ENCODE measurements at regions not wholly inside any gene's neighbourhood (a gene's known extent, or its start where the extent isn't known, plus 50 kb on each side); places are given as distances from the start of the nearest gene placed in this dataset.

DNA sequence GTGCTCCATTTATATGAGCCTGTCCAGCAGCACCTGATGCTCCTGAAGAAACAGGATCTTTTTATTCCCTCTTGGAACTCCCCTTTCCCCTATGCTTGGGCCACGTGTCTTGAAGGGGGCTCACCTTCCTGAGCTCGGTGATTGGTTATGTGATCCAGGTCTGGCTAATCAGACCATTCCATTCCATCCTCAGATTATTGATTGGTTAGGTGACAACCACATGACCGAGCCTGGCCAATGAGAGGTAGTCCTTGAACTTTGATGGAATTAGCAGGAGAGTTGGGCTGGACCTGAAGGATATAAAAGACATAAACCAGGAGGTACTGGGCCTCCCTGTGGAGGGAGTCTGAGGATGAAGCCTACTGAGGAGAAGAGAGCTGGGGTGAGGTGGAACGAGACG, 216.6 kb upstream of the LHX5 start:
- no peak for TF ChIP-seq POLR2A (IDR thresholded peaks at IDR 0.05)
- TF ChIP-seq, protein P1, sequence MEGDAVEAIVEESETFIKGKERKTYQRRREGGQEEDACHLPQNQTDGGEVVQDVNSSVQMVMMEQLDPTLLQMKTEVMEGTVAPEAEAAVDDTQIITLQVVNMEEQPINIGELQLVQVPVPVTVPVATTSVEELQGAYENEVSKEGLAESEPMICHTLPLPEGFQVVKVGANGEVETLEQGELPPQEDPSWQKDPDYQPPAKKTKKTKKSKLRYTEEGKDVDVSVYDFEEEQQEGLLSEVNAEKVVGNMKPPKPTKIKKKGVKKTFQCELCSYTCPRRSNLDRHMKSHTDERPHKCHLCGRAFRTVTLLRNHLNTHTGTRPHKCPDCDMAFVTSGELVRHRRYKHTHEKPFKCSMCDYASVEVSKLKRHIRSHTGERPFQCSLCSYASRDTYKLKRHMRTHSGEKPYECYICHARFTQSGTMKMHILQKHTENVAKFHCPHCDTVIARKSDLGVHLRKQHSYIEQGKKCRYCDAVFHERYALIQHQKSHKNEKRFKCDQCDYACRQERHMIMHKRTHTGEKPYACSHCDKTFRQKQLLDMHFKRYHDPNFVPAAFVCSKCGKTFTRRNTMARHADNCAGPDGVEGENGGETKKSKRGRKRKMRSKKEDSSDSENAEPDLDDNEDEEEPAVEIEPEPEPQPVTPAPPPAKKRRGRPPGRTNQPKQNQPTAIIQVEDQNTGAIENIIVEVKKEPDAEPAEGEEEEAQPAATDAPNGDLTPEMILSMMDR (IDR thresholded peaks at IDR 0.05) = no peak
